GM10248 (cell line): ENCODE measurements at regions not wholly inside any gene's neighbourhood (a gene's known extent, or its start where the extent isn't known, plus 50 kb on each side); places are given as distances from the start of the nearest gene placed in this dataset.
"Not testable (repeated sequence)": the region's sequence is repeated elsewhere in the genome, so short reads cannot be mapped to it uniquely, and the experiment has no call there.

ENCODE experiments used
- CTCF ChIA-PET: fragments of 300-600 bp; sonication (Branson Sonifier 250); formaldehyde crosslinking; extraction: SDS; loops from one replicate; lab custom pipeline; 2021; ENCODE audit warnings: antibody characterized with exemption; lab: Yijun Ruan, JAX
- POLR2A ChIA-PET: fragments of 350-650 bp; sonication (Branson Sonifier 250); formaldehyde crosslinking; extraction: SDS; loops from one replicate; lab custom pipeline; 2020; ENCODE audit warnings: antibody characterized with exemption; lab: Yijun Ruan, JAX
- DNase-seq: peaks from one replicate; pipeline ENCODE4 v3.0.0; 2012; ENCODE audit errors: extremely low spot score
- CTCF ChIP-seq: IDR thresholded peaks from 2 replicates; pipeline ENCODE4 v1.5.1; 2012; ENCODE audit warnings: mild to moderate bottlenecking, low read depth; ENCODE audit errors: extremely low read depth, missing control alignments, control extremely low read depth

- ChIA-PET POLR2A (no interaction called here), CTCF (interaction anchor here (1.1 kb wide), 1 partner anchor 71 kb away, joined by 3 read pairs; no protein-coding TSS in a partner anchor)
- no peak for DNase-seq
- TF ChIP-seq CTCF: no peak
Measured at GRCh38 chr11:34770111-34770510, 146.1 kb downstream of the APIP start.

- ChIA-PET POLR2A (no interaction called here), CTCF (interaction anchor here (1.1 kb wide), 1 partner anchor 72 kb away, joined by 3 read pairs; no protein-coding TSS in a partner anchor)
- TF ChIP-seq CTCF: no peak
- DNase-seq: no peak
Measured at GRCh38 chr11:34769224-34769623, 147.0 kb downstream of the APIP start.

GRCh38 chr11:34762625-34763024 lies 141.7 kb downstream of the EHF start:
- POLR2A ChIA-PET, CTCF ChIA-PET, DNase-seq: not testable (repeated sequence)

- TF ChIP-seq CTCF: no peak
- POLR2A ChIA-PET: no interaction called here
- CTCF ChIA-PET: no interaction called here
- no peak for DNase-seq
Measured at GRCh38 chr11:34758262-34758661, 137.4 kb downstream of the EHF start.

- POLR2A ChIA-PET: no interaction called here
- TF ChIP-seq CTCF: no peak
- CTCF ChIA-PET: interaction anchor here (1.3 to 1.5 kb wide), 2 partner anchors 10 to 170 kb away, joined by 3 to 4 read pairs; no protein-coding TSS in a partner anchor
- no peak for DNase-seq
Measured at GRCh38 chr11:34757026-34757451, 136.1 kb downstream of the EHF start.

GRCh38 chr11:34756591-34756990 lies 135.7 kb downstream of the EHF start:
- CTCF ChIA-PET: interaction anchor here (1.3 to 1.5 kb wide), 2 partner anchors 9 to 170 kb away, joined by 3 to 4 read pairs; no protein-coding TSS in a partner anchor
- no peak for DNase-seq
- no peak for TF ChIP-seq CTCF
- POLR2A ChIA-PET: no interaction called here

- ChIA-PET POLR2A (no interaction called here), CTCF (interaction anchor here (1.3 kb wide), 1 partner anchor 169 kb away, joined by 3 read pairs; no protein-coding TSS in a partner anchor)
- TF ChIP-seq CTCF: no peak
- DNase-seq: no peak
Measured at GRCh38 chr11:34755671-34756070, 134.8 kb downstream of the EHF start.
